ENCODE measurements at regions not wholly inside any gene's neighbourhood (a gene's known extent, or its start where the extent isn't known, plus 50 kb on each side); places are given as distances from the start of the nearest gene placed in this dataset.

- no peak for DNase-seq (ENCODE audit: low read depth in 2 of 2)
These were observed 1562.9 kb downstream of the OLFM4 start for GRCh38 chr13:54591540-54591939.

GRCh38 chr13:54592201-54592600 is 1563.6 kb downstream of the OLFM4 start:
- TF ChIP-seq CTCF (IDR thresholded peaks at IDR 0.05; ENCODE audit: low read depth, low read length): no peak
- no peak for DNase-seq (ENCODE audit: low read depth in 2 of 2)
- no peak overlapping the region for H3K4me3 ChIP-seq (replicated peaks in 1 of 2; ENCODE audit: low read depth in 2 of 2, low read length in 2 of 2)

More at GRCh38 chr13:54591540-54591939, 1562.9 kb downstream of the OLFM4 start:
- no peak overlapping the region for H3K4me3 ChIP-seq (replicated peaks in 1 of 2; ENCODE audit: low read depth in 2 of 2, low read length in 2 of 2)
- no peak for TF ChIP-seq CTCF (IDR thresholded peaks at IDR 0.05; ENCODE audit: low read depth, low read length)

GRCh38 chr13:54593504-54593903 is 1564.9 kb downstream of the OLFM4 start:
- H3K4me3 ChIP-seq (replicated peaks in 1 of 2; ENCODE audit: low read depth in 2 of 2, low read length in 2 of 2): no peak overlapping the region
- DNase-seq (ENCODE audit: low read depth in 2 of 2): no peak
- no peak for TF ChIP-seq CTCF (IDR thresholded peaks at IDR 0.05; ENCODE audit: low read depth, low read length)

GRCh38 chr13:54597540-54598088 is 1569.0 kb downstream of the OLFM4 start:
- DNase-seq (ENCODE audit: low read depth in 2 of 2): no peak
- no peak overlapping the region for H3K4me3 ChIP-seq (replicated peaks in 1 of 2; ENCODE audit: low read depth in 2 of 2, low read length in 2 of 2)
- TF ChIP-seq CTCF (IDR thresholded peaks at IDR 0.05; ENCODE audit: low read depth, low read length): no peak

- no peak for DNase-seq (ENCODE audit: low read depth in 2 of 2)
- no peak overlapping the region for H3K4me3 ChIP-seq (replicated peaks in 1 of 2; ENCODE audit: low read depth in 2 of 2, low read length in 2 of 2)
- TF ChIP-seq CTCF (IDR thresholded peaks at IDR 0.05; ENCODE audit: low read depth, low read length): no peak
These were observed 1570.8 kb downstream of the OLFM4 start for GRCh38 chr13:54599413-54599812.

GRCh38 chr13:54606944-54607343 is 1578.3 kb downstream of the OLFM4 start:
- TF ChIP-seq CTCF (IDR thresholded peaks at IDR 0.05; ENCODE audit: low read depth, low read length): no peak
- no peak overlapping the region for H3K4me3 ChIP-seq (replicated peaks in 1 of 2; ENCODE audit: low read depth in 2 of 2, low read length in 2 of 2)
- no peak for DNase-seq (ENCODE audit: low read depth in 2 of 2)

- no peak for DNase-seq (ENCODE audit: low read depth in 2 of 2)
- H3K4me3 ChIP-seq (replicated peaks in 1 of 2; ENCODE audit: low read depth in 2 of 2, low read length in 2 of 2): no peak overlapping the region
- TF ChIP-seq CTCF (IDR thresholded peaks at IDR 0.05; ENCODE audit: low read depth, low read length): no peak
These were observed 1578.8 kb downstream of the OLFM4 start for GRCh38 chr13:54607421-54607820.

Measured in cardiac fibroblast (primary cell).